RPMI7951 (cell line): ENCODE measurements at regions not wholly inside any gene's neighbourhood (a gene's known extent, or its start where the extent isn't known, plus 50 kb on each side); places are given as distances from the start of the nearest gene placed in this dataset.

Experiments used
- DNase-seq: peaks from one replicate; pipeline ENCODE4 v3.0.0-alpha.2; 2012; ENCODE audit warnings: low read depth

DNA sequence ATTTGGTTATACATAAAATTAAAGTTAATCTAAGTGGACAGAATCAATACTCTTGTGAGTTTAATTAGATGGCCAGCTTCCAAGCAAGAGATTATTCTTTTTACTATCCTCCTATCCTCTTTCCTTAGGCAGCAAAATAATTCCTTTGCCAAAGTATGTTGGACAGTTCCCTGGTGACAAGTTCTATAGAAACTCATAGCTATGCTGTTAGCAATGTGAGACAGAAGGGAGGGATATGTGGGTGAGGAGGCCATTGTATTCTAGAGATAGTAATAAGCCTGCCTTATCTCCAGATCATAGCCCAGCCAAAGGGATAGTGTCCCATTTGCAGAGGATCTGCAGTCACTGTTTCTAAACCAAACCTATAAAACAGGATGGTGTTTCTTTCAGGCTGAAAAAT, 181.6 kb upstream of the HDAC9 start:
- DNase-seq, result no peak

DNA sequence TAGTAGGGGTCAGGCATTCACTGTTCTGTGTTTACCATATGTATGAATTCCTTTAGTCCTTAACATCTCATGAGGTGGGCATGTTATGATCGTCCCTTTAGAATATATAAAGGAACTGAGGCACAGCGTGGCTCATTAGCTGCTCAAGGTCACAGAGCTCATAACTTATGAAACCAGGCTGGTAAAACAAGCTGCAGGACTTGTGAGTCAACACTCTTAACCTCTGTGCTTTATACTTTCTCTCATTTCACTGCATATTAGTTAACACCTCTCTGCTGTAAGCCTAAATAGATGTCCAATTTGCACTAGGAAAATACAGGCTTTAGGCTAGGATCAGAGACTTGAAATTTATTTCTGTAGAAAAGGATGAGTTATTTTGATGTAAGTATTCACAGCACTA, 180.3 kb upstream of the HDAC9 start:
- DNase-seq, result no peak

DNA sequence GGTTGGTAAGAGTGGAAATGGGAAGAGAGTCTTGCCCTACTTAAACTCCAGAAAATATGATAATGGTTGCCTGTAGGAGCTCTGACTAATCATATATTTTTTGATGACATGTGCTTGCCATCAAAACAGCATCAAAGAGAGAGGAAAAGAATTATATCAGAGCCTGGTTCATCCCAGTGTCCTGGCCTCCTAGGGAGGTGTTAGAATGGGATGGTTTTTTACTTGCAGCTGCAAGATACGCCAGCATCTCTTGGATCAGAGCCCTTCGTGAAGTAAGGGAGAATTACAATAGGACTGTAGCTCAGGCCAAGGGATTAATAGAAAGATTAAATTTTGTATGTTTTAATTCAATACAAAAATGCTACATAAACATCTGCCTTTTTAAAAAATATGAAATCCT, 177.6 kb upstream of the HDAC9 start:
- no peak for DNase-seq

DNA sequence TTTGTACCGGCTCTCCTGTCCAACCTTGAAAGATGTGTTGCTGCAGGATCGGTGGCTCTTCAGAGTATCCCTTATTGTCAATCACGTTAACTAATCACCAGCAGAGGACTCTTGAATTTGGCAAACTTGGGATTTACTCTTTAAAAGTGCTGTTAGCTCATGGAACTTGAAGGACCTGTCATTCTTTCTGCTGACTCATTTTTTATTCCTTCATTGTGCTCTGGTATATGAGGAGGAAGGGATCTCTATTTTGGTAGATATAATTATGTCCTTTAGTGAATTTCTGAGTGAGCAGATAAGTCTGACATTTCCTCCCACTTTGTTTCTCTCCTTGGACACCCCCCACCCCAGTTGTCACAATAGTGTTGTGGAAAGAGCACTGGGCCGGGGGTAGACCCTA, 175.1 kb upstream of the HDAC9 start:
- no peak for DNase-seq

DNA sequence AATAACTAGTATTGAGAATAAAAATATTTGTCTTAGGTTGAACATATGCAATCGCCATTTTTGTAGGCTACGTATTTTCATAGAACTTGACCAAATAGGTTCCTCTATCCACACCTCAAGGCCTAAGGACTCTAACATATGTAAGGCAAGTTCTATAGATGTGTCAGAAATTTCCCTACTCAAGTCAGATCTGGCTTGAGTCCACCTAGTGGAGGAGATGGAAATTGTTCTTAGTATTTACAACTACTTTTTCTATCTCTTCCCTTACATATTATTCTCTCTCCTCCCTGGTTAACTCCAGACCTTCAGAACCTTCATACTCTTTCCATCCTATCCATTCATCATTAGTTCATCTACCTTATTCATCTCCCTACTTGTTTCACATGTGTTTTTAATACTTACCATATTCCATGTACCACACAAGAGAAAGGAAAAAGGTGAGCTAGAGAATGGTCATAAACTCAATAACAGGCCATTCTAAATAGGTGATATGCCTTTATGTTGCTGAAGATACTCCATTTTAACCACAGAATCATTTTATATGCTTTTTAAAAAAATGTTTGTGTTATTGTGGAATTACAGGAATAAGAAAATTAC, 174.5 kb upstream of the HDAC9 start:
- peak; percentile 54 for DNase-seq

DNA sequence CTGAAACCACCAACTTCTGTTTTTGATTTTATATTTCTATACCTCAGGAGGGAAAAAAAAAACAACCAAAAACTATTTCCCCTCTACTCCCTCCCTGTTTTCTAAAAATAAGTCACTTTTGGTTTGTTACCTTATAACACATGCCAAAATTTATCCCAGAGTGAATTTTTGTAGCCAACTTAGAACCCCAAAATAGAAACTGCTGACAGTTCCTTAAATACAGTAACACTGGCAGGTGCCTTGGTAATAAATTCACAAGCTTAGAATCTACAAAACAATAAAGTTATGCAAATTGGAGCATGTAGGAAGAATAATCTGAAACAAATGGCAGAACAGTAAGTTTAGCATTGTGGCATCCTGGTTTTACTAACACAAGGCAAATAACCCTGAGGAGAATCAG, 165.0 kb upstream of the HDAC9 start:
- DNase-seq, result no peak

DNA sequence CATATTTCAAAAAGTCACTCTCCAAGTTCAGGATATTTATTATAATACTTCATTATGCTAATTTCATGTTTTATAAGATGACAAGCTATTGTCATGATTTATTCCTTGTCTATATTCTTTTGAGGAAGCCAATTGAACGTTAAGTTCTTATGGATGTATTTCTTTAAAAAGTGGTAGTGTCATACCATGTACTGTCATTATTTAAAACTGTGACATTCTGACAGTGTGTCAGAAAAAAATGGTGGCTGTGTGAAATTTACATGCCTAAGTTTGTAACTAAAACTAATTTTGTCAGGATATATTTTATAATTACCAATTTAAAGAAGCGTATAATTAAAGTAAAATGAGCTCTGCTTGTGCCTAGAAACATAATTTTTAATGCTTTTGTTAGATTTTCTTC, 158.9 kb upstream of the HDAC9 start:
- no peak for DNase-seq

DNA sequence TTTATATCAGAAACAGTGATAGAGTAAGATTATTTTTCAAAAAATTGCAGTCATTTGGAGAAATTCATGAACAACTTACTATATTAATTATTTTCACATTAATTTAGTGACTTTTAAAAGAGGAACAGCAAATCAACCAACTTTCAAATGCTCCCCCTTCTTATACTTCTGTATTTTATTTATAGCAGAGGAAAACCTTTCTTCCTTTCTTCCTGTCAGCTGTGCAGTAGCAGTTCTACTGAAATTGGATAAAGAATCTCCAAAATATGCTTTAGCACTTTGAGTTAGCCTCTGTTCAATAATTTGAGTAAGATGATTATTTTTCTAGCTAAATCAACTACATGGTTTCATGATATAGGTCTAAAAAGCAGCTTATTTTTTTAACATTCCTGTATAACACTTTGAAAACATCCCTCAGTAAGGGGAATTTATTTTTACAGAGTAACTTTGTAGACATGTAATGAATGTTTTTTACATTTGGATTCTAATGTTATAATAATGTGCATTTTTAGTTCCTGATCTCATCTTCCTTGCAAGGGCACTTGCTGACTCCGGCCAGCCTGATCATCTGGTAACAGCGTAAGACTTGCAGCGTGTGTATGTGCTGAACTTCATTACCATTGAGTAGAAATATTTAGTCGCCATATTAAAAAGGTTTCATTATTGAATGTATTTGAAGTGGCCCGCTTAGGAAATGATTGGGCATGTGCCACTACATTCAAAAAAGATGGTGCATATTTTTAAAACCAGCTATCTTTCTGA, 158.3 kb upstream of the HDAC9 start:
- DNase-seq, result no peak

DNA sequence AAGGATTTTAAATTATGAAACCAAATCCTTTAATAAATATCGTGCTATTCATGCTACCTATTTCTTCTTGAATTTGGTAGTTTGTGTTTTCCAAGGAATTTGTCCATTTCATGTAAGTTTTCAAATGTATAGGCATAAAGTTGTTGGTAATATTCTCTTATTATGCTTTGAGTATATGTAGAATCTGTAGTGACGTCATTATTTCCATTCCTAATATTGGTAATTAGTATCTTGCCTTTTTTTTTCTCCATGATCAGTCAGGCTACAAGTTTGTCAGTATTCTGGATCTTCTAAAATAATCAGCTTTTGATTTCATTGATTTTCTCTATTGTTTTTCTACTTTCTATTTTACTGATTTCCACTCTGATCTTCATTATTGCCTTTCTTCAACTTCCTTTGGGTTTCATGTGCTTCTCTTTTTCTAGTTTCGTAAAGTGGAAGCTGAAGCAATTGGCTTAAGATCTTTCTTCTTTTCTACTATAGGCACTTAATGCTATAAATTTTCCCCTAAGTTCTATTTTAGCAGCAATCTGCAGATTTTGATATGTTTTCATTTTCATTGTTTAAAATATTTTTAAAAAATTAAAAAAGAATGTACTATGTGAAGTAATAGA, 156.5 kb upstream of the HDAC9 start:
- no peak for DNase-seq

DNA sequence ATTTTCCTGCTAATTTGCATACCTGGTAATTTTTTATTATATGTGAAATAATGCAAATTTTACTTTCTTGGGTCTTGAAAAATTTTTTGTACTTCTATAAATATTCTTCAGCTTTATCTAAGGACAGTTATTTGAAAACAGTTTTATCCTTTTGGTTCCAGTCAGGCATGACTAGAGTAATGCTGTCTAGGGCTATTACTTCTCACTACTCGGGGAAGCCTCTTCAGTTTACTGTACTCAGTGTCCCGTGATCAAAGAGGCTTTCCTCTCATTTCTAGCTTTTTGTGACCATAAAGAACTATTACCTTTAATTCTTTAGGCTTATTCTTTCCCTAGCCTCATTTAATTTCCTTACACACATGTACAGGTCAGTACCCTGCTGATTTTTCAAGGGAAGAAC, 153.8 kb upstream of the HDAC9 start:
- no peak for DNase-seq

DNA sequence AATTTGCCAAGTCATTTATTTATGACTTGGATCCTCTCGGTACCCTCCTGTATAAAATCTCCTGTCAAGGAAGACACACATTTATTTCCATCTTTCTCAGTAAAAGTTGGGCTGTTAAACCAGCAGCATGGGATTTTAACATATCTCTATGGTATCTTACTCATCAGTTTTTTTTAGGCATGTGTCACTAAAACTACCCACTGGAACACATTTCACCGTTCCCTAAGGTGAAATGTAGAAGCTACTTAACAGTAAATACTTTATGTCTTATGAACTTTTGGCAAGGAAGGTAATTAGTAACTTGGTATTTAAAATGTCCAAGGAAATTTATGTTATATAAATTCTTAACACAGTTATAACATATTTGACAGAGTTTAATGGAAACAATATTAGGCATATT, 152.5 kb upstream of the HDAC9 start:
- no peak for DNase-seq

DNA sequence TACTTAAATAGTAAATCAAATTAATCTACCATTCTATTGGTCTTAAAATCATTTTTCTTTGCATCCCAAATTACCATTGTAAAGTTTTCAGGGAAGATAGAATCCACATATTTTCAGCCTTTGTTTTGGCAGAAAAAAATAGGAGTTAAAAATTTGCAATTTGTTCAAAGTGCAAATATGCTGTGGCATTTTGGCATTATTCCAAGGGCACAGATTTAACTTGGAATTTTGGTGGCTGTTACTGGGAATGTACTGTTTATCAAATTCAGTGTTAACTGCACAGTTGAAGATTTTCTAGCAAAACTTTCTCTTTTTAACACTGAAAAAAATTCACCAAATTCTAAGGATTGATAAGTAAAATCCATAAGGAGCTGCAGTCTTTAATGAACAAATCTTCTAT, 151.0 kb upstream of the HDAC9 start:
- no peak for DNase-seq

DNA sequence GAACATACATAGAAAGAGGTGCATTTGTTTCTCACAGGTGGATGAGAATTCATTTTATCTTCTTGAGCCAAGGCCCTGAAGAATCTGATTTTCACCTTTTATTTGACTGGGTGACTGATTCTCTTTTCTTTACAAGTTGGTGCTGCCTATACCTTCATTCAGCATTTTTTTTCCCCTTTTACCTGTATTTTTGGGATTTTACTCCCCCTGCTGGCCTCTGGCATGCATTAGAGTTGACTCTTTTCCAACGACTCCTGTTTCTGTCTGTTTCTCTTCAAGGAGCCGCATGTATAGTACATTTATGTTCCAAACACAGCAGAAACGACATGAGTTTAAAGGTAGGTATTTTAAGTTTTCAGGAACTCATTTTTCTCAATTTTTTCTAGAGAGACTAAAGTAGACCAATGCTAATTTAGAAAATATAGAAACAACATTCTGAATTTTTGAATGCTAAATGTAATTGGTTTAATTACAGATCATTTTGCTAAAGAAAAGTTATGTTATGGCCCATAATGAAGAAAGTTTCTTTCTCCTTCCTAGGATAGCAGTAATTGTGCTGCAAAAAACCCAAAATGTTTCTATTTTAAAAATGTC, 149.8 kb upstream of the HDAC9 start:
- DNase-seq, result peak; percentile 59

DNA sequence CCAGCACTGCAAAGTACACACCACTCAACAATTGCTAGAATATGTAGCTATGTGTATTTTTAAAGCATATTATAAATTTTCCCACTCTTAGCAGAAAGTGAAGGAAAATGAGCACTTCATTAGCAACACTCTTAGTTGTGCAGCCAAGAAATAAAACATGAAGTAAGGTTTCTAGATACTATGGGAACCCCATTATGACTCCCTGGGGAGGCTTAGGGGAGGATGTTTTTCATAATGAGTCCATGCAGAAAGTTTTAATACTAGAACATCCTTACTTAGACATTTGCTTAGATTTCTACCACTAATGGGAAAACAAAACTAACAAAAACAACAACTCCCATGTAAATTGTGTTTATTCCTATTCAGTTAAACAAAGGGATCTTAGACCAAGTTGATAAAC, 148.4 kb upstream of the HDAC9 start:
- no peak for DNase-seq

DNA sequence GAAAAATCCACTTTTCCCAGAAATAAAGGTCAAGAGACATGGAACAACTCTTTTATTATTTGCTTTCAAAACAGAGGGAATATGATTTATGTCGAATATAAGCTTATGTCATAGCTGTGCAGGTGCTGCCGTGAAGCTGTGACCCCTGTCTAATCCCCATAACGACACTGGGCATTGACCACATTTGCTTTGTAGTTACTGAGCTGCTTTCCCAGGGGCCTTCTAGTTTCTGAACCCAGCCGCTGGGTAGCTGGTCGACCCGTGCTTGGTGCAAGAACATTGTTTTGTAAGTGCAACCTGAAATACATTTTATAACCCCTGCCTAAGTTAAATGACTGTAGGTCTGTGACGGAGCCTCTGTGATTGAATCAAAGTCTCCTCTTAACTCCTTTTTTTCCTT, 144.9 kb upstream of the HDAC9 start:
- DNase-seq, result no peak

DNA sequence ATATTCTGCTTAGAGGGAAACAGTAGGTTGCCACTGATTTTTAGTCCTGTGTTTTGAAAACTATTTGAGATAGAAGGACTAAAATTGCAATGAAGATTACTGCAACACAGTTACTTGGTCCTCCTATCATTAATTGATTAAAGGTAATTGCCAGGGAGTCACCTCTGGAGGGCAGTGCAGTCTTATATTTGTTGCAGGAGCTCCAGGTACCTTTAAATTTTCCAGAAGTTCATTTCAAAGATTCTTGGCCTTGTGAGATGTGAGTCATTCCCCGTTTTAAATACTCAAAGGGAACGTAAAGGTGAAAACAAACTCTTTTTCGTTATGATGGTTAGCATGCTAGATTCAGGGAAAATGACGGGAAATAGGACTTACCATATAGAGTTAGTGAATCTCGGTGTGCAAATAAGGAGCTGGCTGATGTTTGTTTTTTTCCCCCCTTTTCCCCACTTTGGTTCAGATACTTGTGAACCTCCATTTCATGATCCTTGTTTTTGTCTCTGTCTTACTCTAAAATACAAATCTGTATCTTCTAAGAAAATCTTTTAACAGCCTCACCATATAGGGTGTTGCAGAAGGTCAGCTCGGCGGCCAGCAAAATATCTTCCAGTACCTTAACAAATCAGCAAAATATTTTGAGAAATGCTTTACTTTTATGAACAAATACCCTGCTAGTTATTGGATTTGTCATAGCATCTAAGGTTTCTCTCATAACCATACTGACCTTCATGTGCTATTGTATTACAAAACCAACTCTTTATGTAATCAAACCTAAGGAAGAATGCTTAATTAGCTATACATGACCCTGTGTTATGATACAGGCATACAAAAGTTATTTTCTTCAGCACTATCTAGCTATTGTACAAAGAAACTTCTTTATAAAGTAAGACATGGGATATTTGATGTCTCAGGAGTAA, 143.0 kb upstream of the HDAC9 start:
- peak; percentile 77 for DNase-seq

DNA sequence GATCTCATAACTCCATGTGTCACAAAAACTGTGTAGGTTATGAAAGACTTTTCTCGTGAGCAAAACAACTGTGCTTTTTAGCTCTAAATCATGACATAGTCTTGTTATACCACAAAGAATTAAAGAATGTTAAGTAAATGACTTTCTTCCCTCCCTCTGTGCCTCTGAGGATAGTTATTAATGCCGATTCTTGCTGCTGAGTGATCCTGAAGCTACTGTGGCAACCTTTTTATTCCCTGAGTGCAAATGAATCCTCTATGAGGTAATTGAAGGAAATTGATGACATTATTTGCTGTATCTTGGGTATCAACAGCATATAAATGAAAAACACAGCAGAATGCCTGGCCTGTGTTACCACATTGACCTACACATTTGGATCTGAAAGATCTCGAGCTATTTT, 142.2 kb upstream of the HDAC9 start:
- no peak for DNase-seq

DNA sequence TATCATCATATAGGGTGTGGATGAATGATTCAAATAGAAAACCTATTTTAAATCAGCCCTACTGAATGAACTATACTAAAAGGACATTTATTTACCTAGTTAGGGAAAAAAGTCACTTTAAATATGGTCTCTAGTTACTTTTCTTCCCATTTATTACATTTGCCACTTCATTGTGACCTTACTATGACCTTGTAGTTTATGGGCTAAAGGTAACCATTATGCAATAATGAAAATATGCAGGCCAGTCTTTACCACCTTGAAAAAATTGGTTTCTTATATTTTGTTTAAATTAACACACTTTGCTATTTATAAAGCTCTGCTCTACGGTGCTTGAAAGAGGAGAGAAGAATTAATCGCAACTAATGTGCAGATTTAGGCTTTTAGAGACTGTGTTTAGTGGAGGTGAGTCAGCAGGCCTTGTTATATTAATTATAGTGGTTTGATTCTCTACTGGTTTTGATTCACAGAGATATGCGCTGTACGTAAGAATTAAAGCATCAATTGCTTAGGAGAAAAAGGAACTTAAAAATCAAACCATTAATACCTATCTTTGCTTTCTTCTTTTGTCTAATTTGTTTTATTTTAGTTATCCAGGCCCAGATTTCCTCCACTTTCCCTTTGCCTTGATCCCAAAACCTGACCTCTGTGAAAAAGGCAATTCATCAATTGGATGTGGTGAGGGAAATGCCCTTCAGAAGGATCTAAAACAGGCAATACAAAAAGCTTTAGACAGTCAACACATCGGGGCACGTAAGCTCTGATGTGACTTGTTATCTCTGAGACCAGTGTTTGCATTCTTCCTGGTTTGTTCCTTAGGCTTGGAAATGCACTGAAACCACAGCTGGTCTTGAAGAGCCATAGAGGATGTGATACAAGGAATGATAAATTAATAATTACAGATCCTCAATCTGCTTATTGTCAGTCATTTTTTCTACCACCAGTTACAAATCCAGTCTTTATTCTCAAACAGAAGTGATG, 141.2 kb upstream of the HDAC9 start:
- peak; percentile 24 for DNase-seq

DNA sequence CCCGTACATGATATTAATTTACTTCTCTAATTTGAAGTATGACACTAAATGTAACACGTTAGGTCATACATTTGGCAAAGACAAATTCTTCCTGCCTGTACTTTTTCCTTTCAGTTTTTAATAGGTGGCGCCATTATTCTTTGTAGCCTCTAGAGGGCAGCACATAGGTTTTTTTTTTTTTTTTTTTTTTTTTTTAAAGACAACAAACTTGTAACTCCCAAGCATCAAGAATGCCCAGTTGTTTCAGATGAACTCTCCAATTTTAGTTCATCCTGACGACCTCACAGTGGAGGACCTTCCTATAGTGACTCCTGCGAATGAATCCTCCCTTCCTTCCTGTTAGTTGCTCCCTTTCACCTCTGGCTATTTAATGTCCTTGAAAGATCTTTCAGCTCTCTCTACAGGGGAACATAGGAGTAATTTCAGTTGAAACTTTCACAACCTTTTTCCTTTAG, 139.3 kb upstream of the HDAC9 start:
- DNase-seq, result peak; percentile 57

DNA sequence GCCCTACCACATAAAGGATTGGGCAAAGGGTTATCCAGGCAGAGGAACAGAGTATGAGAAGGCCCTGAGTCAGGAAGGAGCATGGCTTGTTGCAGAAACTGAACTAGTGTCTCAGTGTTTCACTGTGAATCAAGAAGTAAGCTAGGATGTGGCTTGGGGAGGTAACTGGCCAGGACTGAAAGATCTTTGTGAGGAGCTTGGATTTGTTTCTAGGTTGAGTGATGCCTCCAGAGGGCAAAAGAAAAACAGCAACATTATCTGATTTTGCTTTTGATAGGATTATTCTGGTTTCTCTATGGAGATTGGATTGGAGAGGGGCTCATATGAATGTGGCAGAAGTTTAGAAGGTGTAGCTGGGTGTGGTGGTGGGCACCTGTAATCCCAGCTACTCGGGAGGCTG, 137.9 kb upstream of the HDAC9 start:
- peak; percentile 44 for DNase-seq

DNA sequence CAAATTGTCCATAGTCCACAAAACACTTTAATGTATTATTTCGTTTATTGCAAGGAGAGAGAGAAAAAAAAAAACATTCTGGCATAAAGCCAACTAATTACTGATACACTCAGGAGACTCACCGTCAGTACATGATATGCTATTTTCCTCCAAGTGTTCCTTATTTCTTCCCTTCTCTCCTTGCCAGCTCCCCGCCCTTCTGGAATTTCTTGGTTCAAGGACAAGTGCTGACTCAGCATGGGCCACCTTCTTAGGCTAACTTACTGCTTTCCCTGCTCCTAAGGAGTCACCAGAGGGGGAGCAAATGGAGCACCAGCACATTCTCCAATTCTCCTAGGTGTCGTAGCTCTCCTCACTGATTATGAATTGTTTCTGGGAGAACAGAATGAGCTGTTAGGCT, 133.8 kb upstream of the HDAC9 start:
- DNase-seq, result peak; percentile 29
